IMR-90 (cell line): ENCODE measurements at regions not wholly inside any gene's neighbourhood (a gene's known extent, or its start where the extent isn't known, plus 50 kb on each side); places are given as distances from the start of the nearest gene placed in this dataset.

ENCODE experiments used
- ATAC-seq: fragments of 200-7000 bp; cut with Tn5 transposase; 2 replicates; pipeline ENCODE4 v1.9.1; 2020; ENCODE audit warnings: low read depth, mild to moderate bottlenecking, moderate library complexity
- BruUV-seq: library from RNA; stranded (reverse); fragments of 400-500 nt; replicated peaks from 2 replicates; lab custom pipeline; 2021; lab: Mats Ljungman, UMichigan
- CTCF ChIA-PET: fragments of 300-600 bp; formaldehyde crosslinking; extraction: SDS; loops from one replicate; lab custom pipeline; 2021; ENCODE audit warnings: antibody characterized with exemption; lab: Yijun Ruan, JAX
- POLR2A ChIA-PET: fragments of 300-600 bp; sonication (Branson Sonifier 250); formaldehyde crosslinking; loops from one replicate; lab custom pipeline; 2022; ENCODE audit warnings: antibody characterized with exemption; ENCODE audit not compliant: unreplicated experiment; lab: Charles Lee
- DNase-seq: peaks from one replicate; pipeline ENCODE4 v3.0.0; 2013
- H2AFZ ChIP-seq: replicated peaks from 2 replicates; pipeline ENCODE3; 2013; ENCODE audit warnings: low read length, mild to moderate bottlenecking; ENCODE audit not compliant: poor library complexity
- H2AK5ac ChIP-seq: 2 replicates; pipeline ENCODE4 v1.6.1; 2013; ENCODE audit warnings: low read depth, low read length, inconsistent platforms
- H2AK9ac ChIP-seq: replicated peaks from 2 replicates; pipeline ENCODE3; 2013; ENCODE audit warnings: mild to moderate bottlenecking, low read depth, low read length, moderate library complexity; ENCODE audit not compliant: poor library complexity
- H2BK120ac ChIP-seq: 2 replicates; pipeline ENCODE4 v1.6.1; 2013; ENCODE audit warnings: low read depth, low read length, inconsistent platforms
- H2BK15ac ChIP-seq: 3 replicates; pipeline ENCODE4 v1.6.1; 2013; ENCODE audit warnings: low read depth, low read length, inconsistent platforms
- H2BK20ac ChIP-seq: 2 replicates; pipeline ENCODE4 v1.6.1; 2013; ENCODE audit warnings: low read depth, mild to moderate bottlenecking, inconsistent platforms, low read length, moderate library complexity
- H2BK5ac ChIP-seq: 2 replicates; pipeline ENCODE4 v1.6.1; 2013; ENCODE audit warnings: mild to moderate bottlenecking, low read depth, low read length, inconsistent platforms; ENCODE audit not compliant: poor library complexity, severe bottlenecking
- H3K14ac ChIP-seq: replicated peaks from 2 replicates; pipeline ENCODE4 v1.6.1; 2013; ENCODE audit warnings: low read depth, low read length, inconsistent platforms
- H3K18ac ChIP-seq: 2 replicates; pipeline ENCODE4 v1.6.1; 2013; ENCODE audit warnings: low read depth, low read length, control low read depth
- H3K23ac ChIP-seq: 2 replicates; pipeline ENCODE4 v1.6.1; 2013; ENCODE audit warnings: low read depth, low read length, inconsistent platforms
- H3K27ac ChIP-seq: 2 replicates; pipeline ENCODE4 v1.5.1; 2013; ENCODE audit warnings: mild to moderate bottlenecking, control low read depth, low read length; ENCODE audit not compliant: insufficient read depth
- H3K27me3 ChIP-seq: 2 replicates; pipeline ENCODE4 v1.6.1; 2013; ENCODE audit warnings: low read length; ENCODE audit not compliant: control insufficient read depth, insufficient read depth
- H3K36me3 ChIP-seq: 2 replicates; pipeline ENCODE4 v1.6.1; 2013; ENCODE audit warnings: low read length, mixed read lengths; ENCODE audit not compliant: control insufficient read depth, insufficient read depth
- H3K4ac ChIP-seq: 2 replicates; pipeline ENCODE4 v1.6.1; 2013; ENCODE audit warnings: low read depth, low read length, inconsistent platforms
- H3K4me1 ChIP-seq: 2 replicates; pipeline ENCODE4 v1.6.1; 2013; ENCODE audit warnings: low read length, mixed read lengths; ENCODE audit not compliant: control insufficient read depth, insufficient read depth
- H3K4me2 ChIP-seq: 2 replicates; pipeline ENCODE4 v1.6.1; 2013; ENCODE audit warnings: low read depth, mild to moderate bottlenecking, control low read depth, low read length, moderate library complexity
- H3K4me3 ChIP-seq: 2 replicates; pipeline ENCODE4 v1.5.1; 2013; ENCODE audit warnings: low read depth, mild to moderate bottlenecking, control low read depth, low read length, moderate library complexity; ENCODE audit not compliant: insufficient read depth
- H3K56ac ChIP-seq: 2 replicates; pipeline ENCODE4 v1.6.1; 2013; ENCODE audit warnings: low read length, inconsistent platforms; ENCODE audit not compliant: insufficient read depth; ENCODE audit errors: extremely low read depth
- H3K79me1 ChIP-seq, 2 experiments: 2 replicates each; pipeline ENCODE4 v1.6.1; 2013; ENCODE audit warnings: low read length in 2 of 2, inconsistent platforms in 1 of 2, low read depth in 1 of 2
- H3K9ac ChIP-seq: 2 replicates; pipeline ENCODE4 v1.6.1; 2013; ENCODE audit warnings: low read depth, low read length, control low read depth
- H3K9me1 ChIP-seq: 2 replicates; pipeline ENCODE4 v1.6.1; 2013; ENCODE audit warnings: low read length, inconsistent platforms; ENCODE audit not compliant: insufficient read depth
- H3K9me3 ChIP-seq: 2 replicates; pipeline ENCODE4 v1.6.1; 2013; ENCODE audit warnings: low read length; ENCODE audit not compliant: control insufficient read depth, insufficient read depth
- H4K20me1 ChIP-seq: 2 replicates; pipeline ENCODE4 v1.6.1; 2013; ENCODE audit warnings: low read length, inconsistent platforms; ENCODE audit not compliant: insufficient read depth
- H4K5ac ChIP-seq: 2 replicates; pipeline ENCODE4 v1.6.1; 2013; ENCODE audit warnings: mild to moderate bottlenecking, low read depth, low read length, control low read depth
- H4K8ac ChIP-seq, 2 experiments: 2 replicates each; pipeline ENCODE4 v1.6.1; 2013; ENCODE audit warnings: low read depth in 2 of 2, low read length in 2 of 2, control low read depth in 1 of 2, inconsistent platforms in 1 of 2
- H4K91ac ChIP-seq: 2 replicates; pipeline ENCODE4 v1.6.1; 2013; ENCODE audit warnings: low read depth, low read length, inconsistent platforms; ENCODE audit not compliant: insufficient read depth
- MAZ ChIP-seq: IDR thresholded peaks from 2 replicates; pipeline ENCODE4 v1.6.1; 2012; ENCODE audit warnings: low read depth, mild to moderate bottlenecking, low read length, improper control_type of control experiment, moderate library complexity, borderline replicate concordance
- POLR2A ChIP-seq: IDR thresholded peaks from 2 replicates; pipeline ENCODE4 v1.6.1; 2012; ENCODE audit warnings: mild to moderate bottlenecking, low read depth, low read length
- SMC3 ChIP-seq: fragments of 150-350 bp; IDR thresholded peaks from 2 replicates; pipeline ENCODE4 v1.6.1; 2016; ENCODE audit warnings: low read depth, mild to moderate bottlenecking, antibody characterized with exemption, low read length, moderate library complexity
- WGBS, 2 experiments: methylation state at CpG; one replicate each; pipeline versions ENCODE4 v1.1.5 to v1.1.7; 2013; ENCODE audit warnings: missing lambda C conversion rate in 2 of 2; ENCODE audit not compliant: insufficient read length in 1 of 2; ENCODE audit errors: extremely low coverage in 2 of 2; 5-methylcytosine and 5-hydroxymethylcytosine counted together
- dilution Hi-C: fragments of 300-500 bp; cut with HindIII; formaldehyde crosslinking; loops from one replicate; pipeline ENCODE4 v1.14.3; 2018; ENCODE audit warnings: low sequenced_read_pairs; ENCODE audit not compliant: unreplicated experiment
- in situ Hi-C: fragments of 300-500 bp; cut with MboI; formaldehyde crosslinking; loops from 3 replicates; pipeline ENCODE4 v1.14.3; 2019; ENCODE audit warnings: low sequenced_read_pairs, inconsistent platforms, mixed read lengths
- intact Hi-C: fragments of 100-400 bp; cut with micrococcal nuclease; formaldehyde crosslinking; loops from 2 replicates; pipeline ENCODE4 v1.10.0; 2022

DNA sequence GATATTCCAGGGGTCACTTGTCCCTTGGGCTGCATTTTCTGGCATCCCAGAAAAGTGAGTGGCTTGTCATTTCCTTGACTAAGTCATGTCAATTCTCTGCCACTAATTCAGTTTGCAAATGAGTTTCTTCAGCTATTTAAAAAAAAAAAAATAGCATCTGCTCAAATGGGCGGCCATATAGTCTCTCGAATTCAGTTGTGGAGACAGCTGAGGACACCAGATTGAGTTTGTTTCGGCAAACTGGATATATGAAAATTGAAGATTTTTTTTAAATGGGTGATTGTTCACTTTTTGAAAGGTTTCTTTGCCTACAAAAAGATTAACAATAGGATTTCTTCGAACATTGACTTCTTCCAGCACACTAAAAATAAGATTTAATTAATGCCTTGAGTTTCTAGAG, 96.3 kb upstream of the TIAM2 start:
- H3K36me3 ChIP-seq: peaks cover 2% of the 10 kb centered on the region; the same call in 1 of the 2 replicates
- H3K4me1 ChIP-seq: peaks cover 7% of the 10 kb centered on the region
- no peak overlapping the region for H3K9ac ChIP-seq
- no peak overlapping the region for H4K8ac ChIP-seq
- H3K4me2 ChIP-seq: no peak overlapping the region
- dilution Hi-C loops (no loop called here), intact Hi-C loops (no loop called here), in situ Hi-C loops (no loop called here)
- no peak overlapping the region for H2BK15ac ChIP-seq
- H3K4me3 ChIP-seq: no peak overlapping the region
- DNase-seq (no peak), ATAC-seq (no peak)
- H2AK9ac ChIP-seq: no peak overlapping the region
- H4K5ac ChIP-seq: no peak overlapping the region
- no peak overlapping the region for H2BK20ac ChIP-seq
- no TSS peak for BruUV-seq
- H3K79me1 ChIP-seq: peaks cover 4 to 33% of the 10 kb centered on the region in 2 experiments; a peak in 3 of 4 replicates
- no peaks in the 10 kb centered on the region for H3K27me3 ChIP-seq
- WGBS, 2 experiments: no CpG with 5 or more reads among the region's 4 CpGs
- no peak overlapping the region for H2AK5ac ChIP-seq
- ChIA-PET CTCF (no interaction called here), POLR2A (no interaction called here)
- no peak overlapping the region for H3K14ac ChIP-seq
- no peak overlapping the region for H3K18ac ChIP-seq
- H4K20me1 ChIP-seq: no peaks in the 10 kb centered on the region
- no peak overlapping the region for H3K23ac ChIP-seq
- H4K91ac ChIP-seq: no peak overlapping the region
- no peak overlapping the region for H2BK5ac ChIP-seq
- H3K9me3 ChIP-seq: no peaks in the 10 kb centered on the region
- no peak overlapping the region for H2AFZ ChIP-seq
- no peak overlapping the region for H3K27ac ChIP-seq
- H3K4ac ChIP-seq: no peak overlapping the region
- peaks cover 17% of the 10 kb centered on the region; the same call in 1 of the 2 replicates for H3K9me1 ChIP-seq
- TF ChIP-seq MAZ (no peak), SMC3 (no peak), POLR2A (no peak)
- no peak overlapping the region for H2BK120ac ChIP-seq
- no peak overlapping the region for H3K56ac ChIP-seq
